Lung (tissue), 11 donors: ENCODE measurements at regions not wholly inside any gene's neighbourhood (a gene's known extent, or its start where the extent isn't known, plus 50 kb on each side); places are given as distances from the start of the nearest gene placed in this dataset.
"Not testable (repeated sequence)": the region's sequence is repeated elsewhere in the genome, so short reads cannot be mapped to it uniquely, and the experiment has no call there.

ENCODE experiments used
- ATAC-seq: fragments of 200-7000 bp; cut with Tn5 transposase; one replicate; pipeline ENCODE4 v1.9.1; 2020; ENCODE audit warnings: moderate number of reproducible peaks; ENCODE audit not compliant: insufficient read depth, low FRiP score
- DNase-seq, 3 donors: peaks; one replicate each; pipeline ENCODE4 v3.0.0-alpha.2; 2013 to 2017
- H3K27ac ChIP-seq, 2 donors: one replicate each; pipeline ENCODE4 v1.5.1; 2013; ENCODE audit warnings: mild to moderate bottlenecking in 2 of 2, moderate library complexity in 2 of 2, control low read depth in 1 of 2, inconsistent platforms in 1 of 2, low read depth in 1 of 2, low read length in 1 of 2
- H3K27me3 ChIP-seq, 3 donors: one replicate each; pipeline ENCODE4 v1.5.1; 2013; ENCODE audit warnings: low read length in 2 of 3; ENCODE audit not compliant: control insufficient read depth in 3 of 3, insufficient read depth in 3 of 3
- H3K36me3 ChIP-seq, 4 donors: one replicate each; pipeline ENCODE4 v1.5.1; 2013; ENCODE audit warnings: low read length in 4 of 4, mild to moderate bottlenecking in 1 of 4, moderate library complexity in 1 of 4; ENCODE audit not compliant: control insufficient read depth in 4 of 4, insufficient read depth in 4 of 4
- H3K4me1 ChIP-seq, 5 donors: one replicate each; pipeline ENCODE4 v1.5.1; 2013; ENCODE audit warnings: low read length in 5 of 5, mild to moderate bottlenecking in 2 of 5, moderate library complexity in 1 of 5; ENCODE audit not compliant: control insufficient read depth in 5 of 5, insufficient read depth in 5 of 5
- H3K4me3 ChIP-seq: one replicate; pipeline ENCODE4 v1.5.1; 2013; ENCODE audit warnings: mild to moderate bottlenecking, control low read depth, moderate library complexity
- H3K9ac ChIP-seq, 2 donors: one replicate each; pipeline ENCODE4 v1.5.1; 2013; ENCODE audit warnings: low read length in 2 of 2, control low read depth in 1 of 2; ENCODE audit not compliant: insufficient read depth in 1 of 2
- H3K9me3 ChIP-seq, 4 donors: one replicate each; pipeline ENCODE4 v1.5.1; 2013; ENCODE audit warnings: low read length in 3 of 4, mild to moderate bottlenecking in 1 of 4, moderate library complexity in 1 of 4; ENCODE audit not compliant: control insufficient read depth in 4 of 4, insufficient read depth in 3 of 4
- CTCF ChIP-seq: IDR thresholded peaks from 2 replicates; pipeline ENCODE4 v1.5.1; 2012; ENCODE audit warnings: mild to moderate bottlenecking; ENCODE audit errors: control extremely low read depth, extremely low read depth
- WGBS, 2 donors: extraction: QIAGEN DNeasy Blood & Tissue Kit; methylation state at CpG; one replicate each; pipeline ENCODE4 v1.1.7; 2013; 5-methylcytosine and 5-hydroxymethylcytosine counted together
- donor health status: control.
- donor health status: control.
- donor health status: Bipolar disorder and iron deficiency.
- donor health status: healthy.
- donor health status: DM: yes; HTN: yes; CAD: no.

GRCh38 chr19:57033576-57033975, 86.2 kb upstream of the USP29 start:
- H3K27ac ChIP-seq = no peak overlapping the region
- no peak overlapping the region for H3K4me3 ChIP-seq
- H3K27me3 ChIP-seq = no peaks in the 10 kb centered on the region
- H3K9ac ChIP-seq = no peak overlapping the region
- 82 to 86% methylated on average over 8 of the region's 8 CpGs for WGBS, 2 donors
- no peak for DNase-seq
- H3K4me1 ChIP-seq = peaks cover 0 to 8% (median 0%) of the 10 kb centered on the region in 5 donors
- H3K36me3 ChIP-seq = no peaks in the 10 kb centered on the region
- no peak for ATAC-seq
- peaks cover 0 to 18% (median 0%) of the 10 kb centered on the region in 4 donors for H3K9me3 ChIP-seq
- TF ChIP-seq CTCF = no peak

GRCh38 chr19:57034544-57034943, 85.2 kb upstream of the USP29 start:
- Histone ChIP-seq H3K9me3 (peaks cover 0 to 18% (median 0%) of the 10 kb centered on the region in 4 donors), H3K36me3 (no peaks in the 10 kb centered on the region)

GRCh38 chr19:57035740-57036139, 84.0 kb upstream of the USP29 start:
- H3K27me3 ChIP-seq, H3K36me3 ChIP-seq, H3K4me3 ChIP-seq, H3K27ac ChIP-seq, ATAC-seq, DNase-seq, H3K4me1 ChIP-seq, H3K9ac ChIP-seq: not testable (repeated sequence)
- 88 to 94% methylated on average over 4 of the region's 4 CpGs for WGBS, 2 donors
- peaks cover 0 to 23% (median 0%) of the 10 kb centered on the region in 4 donors for H3K9me3 ChIP-seq

More at GRCh38 chr19:57034544-57034943, 85.2 kb upstream of the USP29 start:
- Histone ChIP-seq H3K27ac (no peak overlapping the region), H3K27me3 (no peaks in the 10 kb centered on the region), H3K4me1 (peaks cover 0 to 8% (median 0%) of the 10 kb centered on the region in 5 donors), H3K4me3 (no peak overlapping the region), H3K9ac (no peak overlapping the region)
- DNase-seq = no peak
- WGBS, 2 donors = 82 to 86% methylated on average over 11 of the region's 11 CpGs
- no peak for ATAC-seq
- no peak for TF ChIP-seq CTCF

- no peak overlapping the region for H3K27ac ChIP-seq
- H3K27me3 ChIP-seq = no peaks in the 10 kb centered on the region
- no peaks in the 10 kb centered on the region for H3K36me3 ChIP-seq
- no peak for TF ChIP-seq CTCF
- ATAC-seq (no peak), DNase-seq (peak in 2 of 3 donors; percentile 6 to 49)
- H3K9ac ChIP-seq = no peak overlapping the region
- no peak overlapping the region for H3K4me3 ChIP-seq
- WGBS, 2 donors = 54 to 77% methylated on average over 4 of the region's 4 CpGs
- peaks cover 0 to 23% (median 0%) of the 10 kb centered on the region in 4 donors for H3K9me3 ChIP-seq
- peaks cover 0 to 8% (median 0%) of the 10 kb centered on the region in 5 donors for H3K4me1 ChIP-seq
Measured at GRCh38 chr19:57037556-57037955, 82.2 kb upstream of the USP29 start.
